B cell (primary cell): ENCODE measurements at regions not wholly inside any gene's neighbourhood (a gene's known extent, or its start where the extent isn't known, plus 50 kb on each side); places are given as distances from the start of the nearest gene placed in this dataset.

Source experiments
- EZH2 ChIP-seq: IDR thresholded peaks from 2 replicates; pipeline ENCODE4 v1.6.1; 2012; ENCODE audit warnings: borderline replicate concordance, low read depth, mild to moderate bottlenecking, moderate library complexity, low read length; ENCODE audit not compliant: insufficient read depth, poor library complexity, severe bottlenecking
- TF ChIP-seq, protein P1 (sequence below): fragments of 200-600 bp; IDR thresholded peaks from one replicate; pipeline ENCODE4 v1.8.0; 2022; ENCODE audit warnings: antibody characterized with exemption, mild to moderate bottlenecking

DNA sequence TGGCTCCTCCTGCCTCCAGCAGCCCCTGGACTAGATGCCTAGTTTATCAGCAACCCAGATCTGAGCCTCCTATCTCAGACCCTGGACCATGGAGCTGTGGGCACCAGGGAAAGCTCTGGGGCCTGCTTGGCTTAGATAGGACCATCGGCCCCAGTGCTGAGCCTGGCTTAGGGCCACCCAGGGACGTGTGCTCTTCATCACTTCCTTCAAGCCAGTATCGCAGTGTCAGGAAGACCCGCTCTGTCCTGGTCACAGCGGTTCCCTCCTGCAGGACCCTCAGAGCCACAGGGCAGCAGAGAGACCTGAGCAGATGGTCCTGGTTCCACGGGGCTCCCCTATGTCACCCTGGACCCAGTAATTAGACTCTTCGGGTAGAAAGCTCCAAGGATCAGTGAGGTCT, 105.7 kb upstream of the FAM20C start:
- TF ChIP-seq, protein P1, sequence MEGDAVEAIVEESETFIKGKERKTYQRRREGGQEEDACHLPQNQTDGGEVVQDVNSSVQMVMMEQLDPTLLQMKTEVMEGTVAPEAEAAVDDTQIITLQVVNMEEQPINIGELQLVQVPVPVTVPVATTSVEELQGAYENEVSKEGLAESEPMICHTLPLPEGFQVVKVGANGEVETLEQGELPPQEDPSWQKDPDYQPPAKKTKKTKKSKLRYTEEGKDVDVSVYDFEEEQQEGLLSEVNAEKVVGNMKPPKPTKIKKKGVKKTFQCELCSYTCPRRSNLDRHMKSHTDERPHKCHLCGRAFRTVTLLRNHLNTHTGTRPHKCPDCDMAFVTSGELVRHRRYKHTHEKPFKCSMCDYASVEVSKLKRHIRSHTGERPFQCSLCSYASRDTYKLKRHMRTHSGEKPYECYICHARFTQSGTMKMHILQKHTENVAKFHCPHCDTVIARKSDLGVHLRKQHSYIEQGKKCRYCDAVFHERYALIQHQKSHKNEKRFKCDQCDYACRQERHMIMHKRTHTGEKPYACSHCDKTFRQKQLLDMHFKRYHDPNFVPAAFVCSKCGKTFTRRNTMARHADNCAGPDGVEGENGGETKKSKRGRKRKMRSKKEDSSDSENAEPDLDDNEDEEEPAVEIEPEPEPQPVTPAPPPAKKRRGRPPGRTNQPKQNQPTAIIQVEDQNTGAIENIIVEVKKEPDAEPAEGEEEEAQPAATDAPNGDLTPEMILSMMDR = no peak
- TF ChIP-seq EZH2 = no peak
